GM18498 (cell line): ENCODE measurements at regions not wholly inside any gene's neighbourhood (a gene's known extent, or its start where the extent isn't known, plus 50 kb on each side); places are given as distances from the start of the nearest gene placed in this dataset.
"Not testable (repeated sequence)": the region's sequence is repeated elsewhere in the genome, so short reads cannot be mapped to it uniquely, and the experiment has no call there.

Experiments used
- ATAC-seq: cut with Tn5 transposase; IDR thresholded peaks from one replicate; pipeline ENCODE4 v1.9.1; 2021; ENCODE audit warnings: mild to moderate bottlenecking, moderate library complexity; ENCODE audit not compliant: unreplicated experiment

GRCh38 chr4:116688536-116688935 is 396.8 kb downstream of the TRAM1L1 start:
- no peak for ATAC-seq

GRCh38 chr4:116668190-116668589 is 417.2 kb downstream of the TRAM1L1 start:
- no peak for ATAC-seq

DNA sequence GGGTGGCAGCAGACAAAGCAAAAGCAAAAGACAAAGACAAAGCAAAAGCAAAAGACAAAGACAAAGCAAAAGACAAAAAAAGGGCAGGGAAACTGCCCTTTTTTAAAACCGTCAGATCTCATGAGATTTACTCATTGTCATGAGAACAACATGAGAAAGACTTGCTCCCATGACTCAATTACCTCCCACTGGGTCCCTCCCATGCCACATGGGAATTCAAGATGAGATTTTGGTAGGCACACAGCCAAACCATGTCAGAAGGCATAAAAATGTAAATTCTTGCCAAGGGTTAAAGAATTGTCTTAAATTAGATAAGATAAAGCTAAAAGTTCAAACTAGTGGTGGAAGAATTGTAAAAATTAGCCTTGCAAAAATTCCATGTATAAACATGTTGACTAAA is 419.7 kb downstream of the TRAM1L1 start:
- no peak for ATAC-seq

DNA sequence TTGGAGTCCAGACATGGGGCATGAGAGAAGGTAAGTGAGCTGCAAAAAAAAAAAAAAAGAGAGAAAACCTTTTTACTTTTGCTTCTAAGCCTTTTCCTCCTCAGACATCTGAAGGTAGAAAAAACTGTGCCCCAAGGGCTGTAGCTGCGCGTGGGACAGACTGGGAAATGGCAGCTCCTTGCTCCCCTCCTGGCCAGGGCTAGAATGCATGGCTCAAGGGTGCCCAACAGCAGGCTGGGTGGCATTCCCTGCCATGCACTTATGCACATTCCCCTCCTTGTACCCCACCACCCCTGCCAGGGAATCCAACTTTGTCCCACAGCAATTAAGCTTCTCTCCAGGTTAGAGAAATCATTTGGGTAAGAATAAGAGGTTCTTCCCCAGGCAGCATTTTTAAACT is 421.2 kb downstream of the TRAM1L1 start:
- no peak for ATAC-seq

DNA sequence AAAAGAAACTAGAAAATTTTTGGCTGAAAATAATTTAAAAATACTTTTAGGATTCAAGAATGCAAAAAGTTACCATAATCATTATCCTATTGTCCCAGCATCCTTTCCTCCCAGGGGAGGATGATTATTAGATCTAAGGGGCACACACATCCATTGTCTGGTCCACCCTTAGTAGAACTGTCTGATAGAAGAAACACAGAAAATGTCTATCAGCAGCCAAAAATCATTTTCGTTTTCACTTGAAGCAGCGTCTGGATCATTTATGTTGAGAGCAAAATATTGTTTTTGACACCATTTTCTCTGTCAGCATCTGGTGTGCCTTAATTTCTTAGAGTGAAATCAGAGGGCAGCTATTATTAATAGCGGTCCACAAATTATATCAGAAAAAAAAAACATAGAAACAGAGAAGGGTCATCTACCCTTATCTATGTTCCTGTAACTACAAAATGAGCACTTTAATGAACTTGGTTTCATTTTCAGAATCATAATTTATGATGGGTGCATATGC is 446.3 kb downstream of the TRAM1L1 start:
- ATAC-seq: no peak

- no peak for ATAC-seq
Observed at GRCh38 chr4:116638592-116638991, 446.8 kb downstream of the TRAM1L1 start.

DNA sequence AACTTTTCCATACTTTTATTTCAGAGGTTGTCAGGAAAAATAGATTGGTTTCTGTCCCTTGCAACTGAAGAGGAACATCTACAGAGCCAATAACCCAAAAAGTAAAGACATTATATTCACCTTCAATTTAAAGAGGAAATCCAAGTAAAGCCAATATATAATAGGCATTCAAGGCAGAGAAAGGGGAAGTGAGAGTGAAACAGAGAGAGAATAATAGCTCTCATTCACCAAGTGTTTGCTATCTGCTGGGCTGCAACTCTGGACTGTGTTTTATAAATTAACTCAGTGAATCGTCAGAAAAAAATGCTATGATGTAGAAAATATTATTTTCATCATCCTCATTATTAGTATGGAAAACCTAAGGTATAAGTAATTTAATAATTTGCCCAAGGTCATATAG is 448.5 kb downstream of the TRAM1L1 start:
- ATAC-seq: peak; percentile 99

DNA sequence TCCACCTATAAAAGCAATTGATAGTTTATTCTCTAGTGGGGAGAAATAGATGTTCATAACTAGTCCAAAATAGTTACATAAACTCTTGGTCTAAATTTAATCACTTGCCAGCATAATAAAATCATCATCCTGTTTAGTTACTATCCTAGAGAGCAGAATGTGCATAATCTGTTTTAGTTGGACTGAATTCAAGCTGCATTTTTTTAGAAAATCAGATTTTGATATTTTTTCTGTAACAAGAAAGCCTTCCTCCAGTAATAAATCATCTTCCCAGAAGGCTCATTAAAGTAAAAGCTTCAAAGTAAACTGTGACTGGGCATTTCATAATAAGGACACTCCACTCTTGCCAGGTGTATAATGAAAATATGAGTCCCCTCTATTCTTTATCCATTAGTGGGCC is 453.1 kb downstream of the TRAM1L1 start:
- no peak for ATAC-seq

GRCh38 chr4:116628598-116628997 is 456.8 kb downstream of the TRAM1L1 start:
- ATAC-seq: no peak

DNA sequence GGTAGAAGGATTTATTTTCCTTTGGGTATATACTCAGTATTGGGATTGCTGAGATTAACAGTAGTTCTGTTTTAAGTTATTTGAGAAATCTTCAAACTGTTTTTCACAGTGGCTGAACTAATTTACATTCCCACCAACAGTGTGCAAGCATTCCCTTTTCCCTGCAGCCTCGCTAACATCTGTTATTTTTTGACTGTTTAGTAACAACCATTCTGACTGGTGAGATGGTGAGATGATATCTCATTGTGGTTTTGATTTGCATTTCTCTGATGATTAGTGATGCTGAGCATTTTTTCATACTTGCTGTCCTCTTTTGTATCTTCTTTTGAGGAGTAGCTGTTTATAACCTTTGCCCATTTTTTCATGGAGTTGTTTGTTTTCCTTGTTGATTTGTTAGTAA is 457.8 kb downstream of the TRAM1L1 start:
- ATAC-seq: no peak

GRCh38 chr4:116619508-116619907 is 465.9 kb downstream of the TRAM1L1 start:
- ATAC-seq: not testable (repeated sequence)

- no peak for ATAC-seq
Observed at GRCh38 chr4:116618638-116619037, 466.7 kb downstream of the TRAM1L1 start.

- ATAC-seq: no peak
Observed at GRCh38 chr4:116603096-116603495, 482.3 kb downstream of the TRAM1L1 start.

- no peak for ATAC-seq
Observed at GRCh38 chr4:116599859-116600258, 485.5 kb downstream of the TRAM1L1 start.

- no peak for ATAC-seq
Observed at GRCh38 chr4:116598980-116599789, 486.2 kb downstream of the TRAM1L1 start.

GRCh38 chr4:116598155-116598979 is 487.0 kb downstream of the TRAM1L1 start:
- no peak for ATAC-seq

- no peak for ATAC-seq
Observed at GRCh38 chr4:116590648-116591047, 494.7 kb downstream of the TRAM1L1 start.

GRCh38 chr4:116588783-116589182 is 496.6 kb downstream of the TRAM1L1 start:
- ATAC-seq: no peak

GRCh38 chr4:116585246-116585645 is 500.1 kb downstream of the TRAM1L1 start:
- ATAC-seq: no peak

GRCh38 chr4:116577321-116577720 is 508.1 kb downstream of the TRAM1L1 start:
- ATAC-seq: no peak

DNA sequence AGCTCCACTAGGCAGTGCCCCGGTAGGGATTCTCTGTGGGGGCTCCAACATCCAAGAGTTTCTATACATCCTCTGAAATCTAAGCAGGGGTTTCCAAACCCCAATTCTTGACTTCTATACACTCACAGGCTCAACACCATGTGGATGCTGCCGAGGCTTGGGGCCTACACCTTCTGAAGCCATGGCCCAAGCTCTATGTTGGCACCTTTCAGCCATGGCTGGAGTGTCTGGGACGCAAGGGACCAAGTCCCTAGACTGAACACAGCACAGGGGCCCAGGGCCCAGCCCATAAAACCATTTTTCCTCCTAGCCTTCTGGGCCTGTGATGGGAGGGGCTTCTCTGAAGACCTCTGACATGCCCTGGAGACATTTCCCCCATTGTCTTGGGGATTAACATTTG is 511.8 kb downstream of the TRAM1L1 start:
- ATAC-seq: no peak

DNA sequence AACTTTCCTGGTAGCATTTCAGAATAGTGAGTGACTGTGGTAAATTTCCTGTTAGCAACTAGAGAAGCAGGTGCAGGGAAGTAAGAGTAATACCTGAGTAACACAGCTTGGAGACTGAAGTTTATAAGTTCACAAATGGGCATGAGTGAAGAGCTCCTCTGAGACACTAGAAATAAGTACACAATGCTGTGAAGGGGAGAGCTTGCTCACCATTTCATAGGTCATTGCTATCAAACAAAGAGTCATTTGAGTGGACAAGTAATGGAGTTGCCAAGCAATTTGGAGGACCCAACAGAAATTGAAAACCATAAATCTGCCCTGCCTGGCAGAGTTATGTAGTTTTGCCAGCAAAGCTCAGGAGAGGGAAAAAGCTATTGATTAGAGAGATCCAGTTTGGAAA is 523.6 kb downstream of the TRAM1L1 start:
- ATAC-seq: no peak
